ENCODE measurements at regions not wholly inside any gene's neighbourhood (a gene's known extent, or its start where the extent isn't known, plus 50 kb on each side); places are given as distances from the start of the nearest gene placed in this dataset.

- no peak overlapping the region for H2BK120ac ChIP-seq (replicated peaks; ENCODE audit: low read depth, low read length)
- no peak overlapping the region for H3K14ac ChIP-seq (ENCODE audit: insufficient read length)
- H3K4ac ChIP-seq (replicated peaks; ENCODE audit: insufficient read length, low read depth, low read length) = no peak overlapping the region
- no peaks in the 10 kb centered on the region for H3K79me1 ChIP-seq (ENCODE audit: low read depth, low read length)
- no peak for TF ChIP-seq POU5F1 (IDR thresholded peaks at IDR 0.05; ENCODE audit: low read depth, low read length)
- TF ChIP-seq GTF2F1 (IDR thresholded peaks at IDR 0.05; ENCODE audit: borderline replicate concordance, low read depth, low read length) = no peak
- no peaks in the 10 kb centered on the region for H4K20me1 ChIP-seq (replicated peaks in 1 of 2; ENCODE audit: control insufficient read depth in 1 of 2, insufficient read depth in 2 of 2, low read length in 2 of 2)
- H3K23me2 ChIP-seq (ENCODE audit: low read depth, low read length) = no peaks in the 10 kb centered on the region
- no peak overlapping the region for H4K91ac ChIP-seq (replicated peaks; ENCODE audit: insufficient read length, low read length)
- no peaks in the 10 kb centered on the region for H3K27me3 ChIP-seq (replicated peaks in 1 of 4; ENCODE audit: control insufficient read depth in 3 of 4, extremely low read depth in 1 of 4, insufficient read depth in 3 of 4, low read length in 3 of 4)
- no peaks in the 10 kb centered on the region for H3K36me3 ChIP-seq (ENCODE audit: control insufficient read depth in 2 of 4, insufficient read depth in 4 of 4, low read length in 3 of 4)
- H3K4me3 ChIP-seq (ENCODE audit: extremely low read depth in 1 of 4, insufficient read depth in 2 of 4, low read depth in 3 of 4, low read length in 4 of 4) = no peak overlapping the region
- H2BK12ac ChIP-seq (ENCODE audit: low read depth, low read length) = no peak overlapping the region
- no peak overlapping the region for H2BK5ac ChIP-seq (ENCODE audit: low read depth, low read length)
- no peak overlapping the region for H2AK5ac ChIP-seq (ENCODE audit: low read depth, low read length)
- DNase-seq (ENCODE audit: low read depth in 1 of 2, low spot score in 2 of 2) = no peak
- no peak overlapping the region for H3K9ac ChIP-seq (replicated peaks in 1 of 4; ENCODE audit: extremely low read depth in 1 of 4, low read depth in 3 of 4, low read length in 3 of 4)
- H3K23ac ChIP-seq (ENCODE audit: insufficient read length) = no peak overlapping the region
- H3K4me1 ChIP-seq (replicated peaks in 1 of 4; ENCODE audit: control insufficient read depth in 3 of 4, insufficient read depth in 4 of 4, low read length in 3 of 4) = no peaks in the 10 kb centered on the region
- H3K56ac ChIP-seq (replicated peaks; ENCODE audit: insufficient read length, low read depth, low read length) = no peak overlapping the region
- no peaks in the 10 kb centered on the region for H3K79me2 ChIP-seq (ENCODE audit: control insufficient read depth in 1 of 2, insufficient read depth in 2 of 2, low read length in 2 of 2)
- H4K8ac ChIP-seq (ENCODE audit: extremely low read depth, insufficient read depth, low read length) = no peak overlapping the region
- no peaks in the 10 kb centered on the region for H3K9me3 ChIP-seq (ENCODE audit: insufficient read depth in 2 of 2, low read depth in 1 of 2, low read length in 1 of 2)
- no peak overlapping the region for H2BK15ac ChIP-seq (ENCODE audit: low read length)
- FAIRE-seq = no peak
- ChIA-PET POLR2A (ENCODE audit: partially characterized antibody) (no interaction called here), CTCF (ENCODE audit: partially characterized antibody) (interaction anchor here (1.7 kb wide), 1 partner anchor 12 kb away, joined by 5 read pairs; no protein-coding TSS in a partner anchor)
- H3K27ac ChIP-seq (ENCODE audit: low read depth, low read length) = no peak overlapping the region
- H2BK20ac ChIP-seq (ENCODE audit: low read length) = no peak overlapping the region
- H3K4me2 ChIP-seq (ENCODE audit: insufficient read depth in 1 of 2, low read depth in 2 of 2, low read length in 2 of 2) = no peak overlapping the region
- no peak overlapping the region for H2AFZ ChIP-seq (ENCODE audit: low read length)
- H4K5ac ChIP-seq (ENCODE audit: insufficient read length, low read depth, low read length) = no peak overlapping the region
- H3K18ac ChIP-seq (ENCODE audit: extremely low read depth, low read length) = no peak overlapping the region
These were observed 728.0 kb upstream of the C9orf72 start for GRCh38 chr9:28301281-28301680.
